Loucy (cell line): ENCODE measurements at regions not wholly inside any gene's neighbourhood (a gene's known extent, or its start where the extent isn't known, plus 50 kb on each side); places are given as distances from the start of the nearest gene placed in this dataset.
"Not testable (repeated sequence)": the region's sequence is repeated elsewhere in the genome, so short reads cannot be mapped to it uniquely, and the experiment has no call there.

Source experiments
- H2AFZ ChIP-seq: fragments of 200-600 bp; sonication (generic); 2 replicates; pipeline ENCODE4 v1.6.0; 2016; ENCODE audit warnings: antibody characterized with exemption, mild to moderate bottlenecking, low read length, moderate library complexity
- H3F3A ChIP-seq: fragments of 200-600 bp; 2 replicates; pipeline ENCODE4 v1.6.0; 2016; ENCODE audit warnings: antibody characterized with exemption, low read depth, mild to moderate bottlenecking
- H3K27me3 ChIP-seq: fragments of 200-600 bp; sonication (generic); 2 replicates; pipeline ENCODE4 v1.6.1; 2014; ENCODE audit warnings: low read length, mild to moderate bottlenecking; ENCODE audit not compliant: insufficient read depth, poor library complexity, severe bottlenecking
- H3K36me3 ChIP-seq: fragments of 200-600 bp; sonication (generic); 2 replicates; pipeline ENCODE4 v1.6.1; 2016; ENCODE audit warnings: low read length; ENCODE audit not compliant: insufficient read depth
- H3K4me1 ChIP-seq: fragments of 200-600 bp; sonication (generic); 2 replicates; pipeline ENCODE4 v1.5.1; 2014; ENCODE audit warnings: low read length, mild to moderate bottlenecking; ENCODE audit not compliant: insufficient read depth, poor library complexity, severe bottlenecking
- H3K4me2 ChIP-seq: fragments of 200-600 bp; sonication (generic); 2 replicates; pipeline ENCODE4 v1.6.0; 2014; ENCODE audit warnings: antibody characterized with exemption, low read length, low read depth, mild to moderate bottlenecking; ENCODE audit not compliant: poor library complexity, severe bottlenecking
- H3K4me3 ChIP-seq: fragments of 200-600 bp; sonication (generic); 2 replicates; pipeline ENCODE4 v1.5.1; 2014; ENCODE audit warnings: low read length, mild to moderate bottlenecking, mixed read lengths; ENCODE audit not compliant: poor library complexity, severe bottlenecking
- H3K79me2 ChIP-seq: fragments of 200-600 bp; sonication (generic); 2 replicates; pipeline ENCODE4 v1.6.1; 2014; ENCODE audit warnings: low read length; ENCODE audit not compliant: insufficient read depth
- H3K9ac ChIP-seq: fragments of 200-600 bp; sonication (generic); 2 replicates; pipeline ENCODE4 v1.6.0; 2014; ENCODE audit warnings: mild to moderate bottlenecking, low read depth, low read length, moderate library complexity; ENCODE audit not compliant: poor library complexity, severe bottlenecking
- H3K9me2 ChIP-seq: fragments of 200-600 bp; sonication (generic); replicated peaks from 2 replicates; pipeline ENCODE4 v1.6.1; 2016; ENCODE audit warnings: low read depth, low read length, mixed read lengths
- H3K9me3 ChIP-seq: fragments of 200-600 bp; sonication (generic); 2 replicates; pipeline ENCODE4 v1.6.1; 2014; ENCODE audit warnings: mild to moderate bottlenecking, antibody characterized with exemption, low read length, low read depth; ENCODE audit not compliant: insufficient read depth
- H4K20me1 ChIP-seq: fragments of 200-600 bp; sonication (generic); 2 replicates; pipeline ENCODE4 v1.6.0; 2014; ENCODE audit warnings: antibody characterized with exemption, low read length, mild to moderate bottlenecking; ENCODE audit not compliant: insufficient read depth, poor library complexity, severe bottlenecking
- CTCF ChIP-seq: fragments of 200-600 bp; sonication (generic); conservative IDR thresholded peaks from 2 replicates; pipeline ENCODE4 v1.5.1; 2014; ENCODE audit warnings: mild to moderate bottlenecking, antibody characterized with exemption, low read length
- EZH2phosphoT487 ChIP-seq: fragments of 200-600 bp; IDR thresholded peaks from 2 replicates; pipeline ENCODE4 v1.6.1; 2018; ENCODE audit warnings: antibody characterized with exemption, mild to moderate bottlenecking, moderate library complexity, borderline replicate concordance

- Histone ChIP-seq H3K4me1 (no peaks in the 10 kb centered on the region), H3K9ac (no peak overlapping the region), H3K27me3 (no peaks in the 10 kb centered on the region), H3K36me3 (no peaks in the 10 kb centered on the region), H3K79me2 (no peaks in the 10 kb centered on the region), H2AFZ (no peak overlapping the region), H3K9me3 (no peaks in the 10 kb centered on the region), H3K4me3 (no peak overlapping the region), H3F3A (no peaks in the 10 kb centered on the region), H3K9me2 (no peaks in the 10 kb centered on the region), H4K20me1 (no peaks in the 10 kb centered on the region), H3K4me2 (no peak overlapping the region)
- TF ChIP-seq EZH2phosphoT487 (no peak), CTCF (no peak)
Measured at GRCh38 chr4:137359691-137360315, 172.5 kb downstream of the PCDH18 start.

- H3K9me2 ChIP-seq, H2AFZ ChIP-seq, H3K27me3 ChIP-seq: not testable (repeated sequence)
Measured at GRCh38 chr4:137354562-137354961, 177.7 kb downstream of the PCDH18 start.

GRCh38 chr4:137347371-137347770 lies 184.9 kb downstream of the PCDH18 start:
- Histone ChIP-seq H3F3A (no peaks in the 10 kb centered on the region), H3K79me2 (no peaks in the 10 kb centered on the region), H3K9me3 (no peaks in the 10 kb centered on the region), H3K27me3 (no peaks in the 10 kb centered on the region), H3K36me3 (no peaks in the 10 kb centered on the region), H2AFZ (no peak overlapping the region), H3K4me3 (no peak overlapping the region), H3K9ac (no peak overlapping the region), H3K4me2 (no peak overlapping the region), H4K20me1 (no peaks in the 10 kb centered on the region), H3K4me1 (no peaks in the 10 kb centered on the region), H3K9me2 (no peaks in the 10 kb centered on the region)
- no peak for TF ChIP-seq CTCF
- TF ChIP-seq EZH2phosphoT487: no peak

More at GRCh38 chr4:137354562-137354961, 177.7 kb downstream of the PCDH18 start:
- not testable (repeated sequence) for H3K79me2 ChIP-seq, H3K36me3 ChIP-seq, H3K4me1 ChIP-seq, H4K20me1 ChIP-seq, H3F3A ChIP-seq, H3K9ac ChIP-seq, H3K4me2 ChIP-seq, H3K9me3 ChIP-seq, H3K4me3 ChIP-seq

- Histone ChIP-seq H3K36me3 (no peaks in the 10 kb centered on the region), H3K4me1 (no peaks in the 10 kb centered on the region), H3K4me3 (no peak overlapping the region), H4K20me1 (no peaks in the 10 kb centered on the region), H3K9ac (no peak overlapping the region), H3K27me3 (no peaks in the 10 kb centered on the region), H3K79me2 (no peaks in the 10 kb centered on the region), H3K4me2 (no peak overlapping the region), H3K9me3 (no peaks in the 10 kb centered on the region), H3K9me2 (no peaks in the 10 kb centered on the region), H2AFZ (no peak overlapping the region), H3F3A (no peaks in the 10 kb centered on the region)
- TF ChIP-seq CTCF (no peak), EZH2phosphoT487 (no peak)
Measured at GRCh38 chr4:137345597-137345996, 186.7 kb downstream of the PCDH18 start.
